GM23338 (cell line): ENCODE measurements at regions not wholly inside any gene's neighbourhood (a gene's known extent, or its start where the extent isn't known, plus 50 kb on each side); places are given as distances from the start of the nearest gene placed in this dataset.

ENCODE experiments used
- ATAC-seq: fragments of 200-7000 bp; cut with Tn5 transposase; 3 replicates; pipeline ENCODE4 v1.9.1; 2020
- DNase-seq: peaks from one replicate; pipeline ENCODE4 v3.0.0-alpha.2; 2015; ENCODE audit warnings: low spot score
- H2AFZ ChIP-seq: fragments of 200-600 bp; sonication (generic); 2 replicates; pipeline ENCODE4 v1.8.0; 2016; ENCODE audit warnings: antibody characterized with exemption, mild to moderate bottlenecking, moderate library complexity
- H3F3A ChIP-seq: fragments of 200-600 bp; sonication (generic); replicated peaks from 2 replicates; pipeline ENCODE4 v1.8.0; 2017; ENCODE audit warnings: antibody characterized with exemption, mixed run types, low read depth
- H3K27ac ChIP-seq: fragments of 200-600 bp; sonication (generic); 2 replicates; pipeline ENCODE4 v1.6.1; 2016; ENCODE audit warnings: low read depth
- H3K27me3 ChIP-seq: fragments of 200-600 bp; sonication (generic); 2 replicates; pipeline ENCODE4 v1.8.0; 2016; ENCODE audit warnings: mild to moderate bottlenecking, mixed run types, moderate library complexity; ENCODE audit not compliant: insufficient read depth
- H3K36me3 ChIP-seq: fragments of 200-600 bp; sonication (generic); 2 replicates; pipeline ENCODE4 v1.8.0; 2016; ENCODE audit warnings: mild to moderate bottlenecking; ENCODE audit not compliant: insufficient read depth
- H3K4me1 ChIP-seq: fragments of 200-600 bp; sonication (generic); 2 replicates; pipeline ENCODE4 v1.8.0; 2016; ENCODE audit warnings: mild to moderate bottlenecking, moderate library complexity; ENCODE audit not compliant: insufficient read depth
- H3K4me2 ChIP-seq: fragments of 200-600 bp; sonication (generic); 2 replicates; pipeline ENCODE4 v1.7.1; 2017; ENCODE audit warnings: mixed run types
- H3K4me3 ChIP-seq: fragments of 200-600 bp; sonication (generic); 2 replicates; pipeline ENCODE4 v1.6.1; 2016; ENCODE audit warnings: mixed run types
- H3K79me2 ChIP-seq: fragments of 200-600 bp; sonication (generic); replicated peaks from 2 replicates; pipeline ENCODE4 v1.8.0; 2017; ENCODE audit warnings: mild to moderate bottlenecking; ENCODE audit not compliant: insufficient read depth
- H3K9me2 ChIP-seq: fragments of 200-600 bp; sonication (generic); 2 replicates; pipeline ENCODE4 v1.8.0; 2017; ENCODE audit not compliant: insufficient read depth
- H4K20me1 ChIP-seq: fragments of 200-600 bp; sonication (generic); replicated peaks from 2 replicates; pipeline ENCODE4 v1.8.0; 2017; ENCODE audit warnings: mild to moderate bottlenecking; ENCODE audit not compliant: insufficient read depth
- H3K27ac Mint-ChIP-seq: 2 replicates; pipeline ENCODE4 v1.8.0; 2020; ENCODE audit warnings: inconsistent platforms, mild to moderate bottlenecking, moderate library complexity, mixed read lengths
- H3K27me3 Mint-ChIP-seq: 3 replicates; pipeline ENCODE4 v1.8.0; 2022; ENCODE audit warnings: low read depth, mild to moderate bottlenecking, moderate library complexity, mixed read lengths, inconsistent platforms; ENCODE audit not compliant: insufficient read depth, poor library complexity
- H3K36me3 Mint-ChIP-seq: 3 replicates; pipeline ENCODE4 v1.8.0; 2021; ENCODE audit warnings: low read depth, mild to moderate bottlenecking, inconsistent platforms, moderate library complexity, mixed read lengths
- H3K4me1 Mint-ChIP-seq: 3 replicates; pipeline ENCODE4 v1.8.0; 2020; ENCODE audit warnings: mild to moderate bottlenecking, inconsistent platforms, mixed read lengths
- H3K4me3 Mint-ChIP-seq: 3 replicates; pipeline ENCODE4 v1.8.0; 2021; ENCODE audit warnings: moderate library complexity, mild to moderate bottlenecking, inconsistent platforms, mixed read lengths
- H3K9me3 Mint-ChIP-seq: 3 replicates; pipeline ENCODE4 v1.8.0; 2020; ENCODE audit warnings: moderate library complexity, mild to moderate bottlenecking, inconsistent platforms, mixed read lengths
- CREB1 ChIP-seq: fragments of 250-450 bp; sonication (Bioruptor Pico); IDR thresholded peaks from 2 replicates; pipeline ENCODE4 v1.5.0; 2020; ENCODE audit warnings: low read depth, mild to moderate bottlenecking, moderate library complexity
- CTCF ChIP-seq, 2 experiments: fragments of 200-600 bp in 1 of 2; sonication (generic) in 1 of 2; conservative IDR thresholded peaks; 2 replicates each; pipeline versions ENCODE4 v1.5.1 to v1.6.1; 2016 to 2017; ENCODE audit warnings: antibody characterized with exemption in 2 of 2, low read depth in 2 of 2, mild to moderate bottlenecking in 2 of 2, moderate library complexity in 1 of 2
- ETS1 ChIP-seq: IDR thresholded peaks from 2 replicates; pipeline ENCODE4 v1.6.1; 2016; ENCODE audit warnings: antibody characterized with exemption
- EZH2 ChIP-seq: fragments of 200-600 bp; sonication (generic); IDR thresholded peaks from one replicate; pipeline ENCODE4 v1.8.0; 2017; ENCODE audit warnings: antibody characterized with exemption, mild to moderate bottlenecking, low read depth; ENCODE audit not compliant: unreplicated experiment
- EZH2phosphoT487 ChIP-seq: fragments of 200-600 bp; sonication (generic); IDR thresholded peaks from one replicate; pipeline ENCODE4 v1.8.1; 2018; ENCODE audit warnings: antibody characterized with exemption; ENCODE audit not compliant: unreplicated experiment
- JUNB ChIP-seq: IDR thresholded peaks from one replicate; pipeline ENCODE4 v1.6.1; 2016; ENCODE audit warnings: antibody characterized with exemption; ENCODE audit not compliant: unreplicated experiment
- NANOG ChIP-seq: IDR thresholded peaks from 2 replicates; pipeline ENCODE4 v1.6.1; 2016; ENCODE audit warnings: antibody characterized with exemption, borderline replicate concordance
- POLR2AphosphoS5 ChIP-seq: IDR thresholded peaks from 2 replicates; pipeline ENCODE4 v1.6.1; 2016; ENCODE audit warnings: antibody characterized with exemption, low read depth
- STAT1 ChIP-seq: IDR thresholded peaks from one replicate; pipeline ENCODE4 v1.6.1; 2016; ENCODE audit warnings: antibody characterized with exemption; ENCODE audit not compliant: unreplicated experiment
- ZNF114 ChIP-seq: fragments of 250-450 bp; sonication (Bioruptor Pico); IDR thresholded peaks from 2 replicates; pipeline ENCODE4 v1.5.0; 2020; ENCODE audit warnings: mild to moderate bottlenecking, moderate library complexity
- ZNF331 ChIP-seq: fragments of 250-450 bp; sonication (Bioruptor Pico); IDR thresholded peaks from 2 replicates; pipeline ENCODE4 v1.5.0; 2020; ENCODE audit warnings: low read depth, mild to moderate bottlenecking, moderate library complexity
- ZNF462 ChIP-seq: fragments of 250-450 bp; sonication (Bioruptor Pico); IDR thresholded peaks from 2 replicates; pipeline ENCODE4 v1.5.0; 2020; ENCODE audit warnings: mild to moderate bottlenecking, moderate library complexity
- TF ChIP-seq, protein P1 (sequence below): IDR thresholded peaks from one replicate; pipeline ENCODE4 v1.6.1; 2018; ENCODE audit warnings: antibody characterized with exemption; ENCODE audit not compliant: unreplicated experiment

DNA sequence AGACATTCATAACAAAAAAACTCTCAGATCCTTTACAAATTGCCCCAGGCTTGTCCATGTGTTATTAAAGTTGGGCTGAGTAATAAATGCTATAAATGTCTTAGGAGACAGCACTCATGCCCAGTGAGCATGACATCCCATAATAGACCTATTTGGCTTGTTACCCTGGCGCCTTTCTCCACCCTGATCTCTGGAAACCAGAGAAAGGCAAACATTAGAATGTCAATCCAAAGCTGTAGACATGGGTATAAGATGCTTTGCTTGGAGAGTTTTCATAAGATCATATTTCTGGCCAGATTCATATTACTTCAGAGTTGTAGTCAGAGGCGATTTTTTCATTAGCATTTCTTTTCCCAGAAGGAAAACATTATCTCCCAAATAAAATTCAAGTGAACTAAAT is 161.3 kb upstream of the UBASH3B start:
- Histone ChIP-seq H3K4me3 (no peak overlapping the region), H3K79me2 (no peaks in the 10 kb centered on the region), H3K4me1 (no peaks in the 10 kb centered on the region), H3K27ac (no peak overlapping the region), H3K4me2 (no peak overlapping the region), H3K27me3 (no peaks in the 10 kb centered on the region), H3F3A (no peaks in the 10 kb centered on the region), H2AFZ (no peak overlapping the region), H4K20me1 (no peaks in the 10 kb centered on the region), H3K36me3 (no peaks in the 10 kb centered on the region), H3K9me2 (no peaks in the 10 kb centered on the region)
- Mint-ChIP-seq H3K27me3 (no peaks in the 10 kb centered on the region), H3K36me3 (no peaks in the 10 kb centered on the region), H3K27ac (no peak overlapping the region), H3K4me3 (no peak overlapping the region), H3K9me3 (no peaks in the 10 kb centered on the region; the same call in 1 of the 3 replicates), H3K4me1 (no peaks in the 10 kb centered on the region; the same call in 2 of the 3 replicates)
- ATAC-seq, result no peak
- no peak for DNase-seq
- TF ChIP-seq CREB1 (no peak), EZH2 (no peak), ZNF462 (CRISPR knock-in tag) (no peak), EZH2phosphoT487 (no peak), CTCF (conservative IDR thresholded peaks at IDR 0.05; ENCODE audit: low read depth in 2 of 2) (no peak), POLR2AphosphoS5 (no peak), NANOG (no peak), JUNB (no peak), ZNF114 (no peak), STAT1 (no peak), ETS1 (no peak), ZNF331 (CRISPR knock-in tag) (no peak)
- TF ChIP-seq, protein P1, sequence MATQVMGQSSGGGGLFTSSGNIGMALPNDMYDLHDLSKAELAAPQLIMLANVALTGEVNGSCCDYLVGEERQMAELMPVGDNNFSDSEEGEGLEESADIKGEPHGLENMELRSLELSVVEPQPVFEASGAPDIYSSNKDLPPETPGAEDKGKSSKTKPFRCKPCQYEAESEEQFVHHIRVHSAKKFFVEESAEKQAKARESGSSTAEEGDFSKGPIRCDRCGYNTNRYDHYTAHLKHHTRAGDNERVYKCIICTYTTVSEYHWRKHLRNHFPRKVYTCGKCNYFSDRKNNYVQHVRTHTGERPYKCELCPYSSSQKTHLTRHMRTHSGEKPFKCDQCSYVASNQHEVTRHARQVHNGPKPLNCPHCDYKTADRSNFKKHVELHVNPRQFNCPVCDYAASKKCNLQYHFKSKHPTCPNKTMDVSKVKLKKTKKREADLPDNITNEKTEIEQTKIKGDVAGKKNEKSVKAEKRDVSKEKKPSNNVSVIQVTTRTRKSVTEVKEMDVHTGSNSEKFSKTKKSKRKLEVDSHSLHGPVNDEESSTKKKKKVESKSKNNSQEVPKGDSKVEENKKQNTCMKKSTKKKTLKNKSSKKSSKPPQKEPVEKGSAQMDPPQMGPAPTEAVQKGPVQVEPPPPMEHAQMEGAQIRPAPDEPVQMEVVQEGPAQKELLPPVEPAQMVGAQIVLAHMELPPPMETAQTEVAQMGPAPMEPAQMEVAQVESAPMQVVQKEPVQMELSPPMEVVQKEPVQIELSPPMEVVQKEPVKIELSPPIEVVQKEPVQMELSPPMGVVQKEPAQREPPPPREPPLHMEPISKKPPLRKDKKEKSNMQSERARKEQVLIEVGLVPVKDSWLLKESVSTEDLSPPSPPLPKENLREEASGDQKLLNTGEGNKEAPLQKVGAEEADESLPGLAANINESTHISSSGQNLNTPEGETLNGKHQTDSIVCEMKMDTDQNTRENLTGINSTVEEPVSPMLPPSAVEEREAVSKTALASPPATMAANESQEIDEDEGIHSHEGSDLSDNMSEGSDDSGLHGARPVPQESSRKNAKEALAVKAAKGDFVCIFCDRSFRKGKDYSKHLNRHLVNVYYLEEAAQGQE, result no peak
